Esophagus squamous epithelium (tissue), 5 donors: ENCODE measurements at regions not wholly inside any gene's neighbourhood (a gene's known extent, or its start where the extent isn't known, plus 50 kb on each side); places are given as distances from the start of the nearest gene placed in this dataset.
"Not testable (repeated sequence)": the region's sequence is repeated elsewhere in the genome, so short reads cannot be mapped to it uniquely, and the experiment has no call there.

Experiments
- DNase-seq: peaks from one replicate; lab custom pipeline; 2025; lab: John Stamatoyannopoulos, UW
- H3K27ac ChIP-seq, 4 donors: fragments of 200-600 bp; sonication (generic); one replicate each; pipeline ENCODE4 v1.5.1; 2016 to 2019; ENCODE audit warnings: mild to moderate bottlenecking in 1 of 4
- H3K27me3 ChIP-seq, 4 donors: fragments of 200-600 bp; sonication (generic); 1 replicate in 3 of 4; 2 replicates in 1 of 4; pipeline versions ENCODE4 v1.5.1 to v1.6.0; 2017 to 2021; ENCODE audit warnings: antibody characterized with exemption in 1 of 4
- H3K36me3 ChIP-seq, 3 donors: fragments of 200-600 bp; sonication (generic); one replicate each; pipeline ENCODE4 v1.5.1; 2016 to 2019
- H3K4me1 ChIP-seq, 3 donors: fragments of 200-600 bp; sonication (generic); one replicate each; pipeline ENCODE4 v1.5.1; 2017 to 2019
- H3K4me3 ChIP-seq, 4 donors: fragments of 200-600 bp; sonication (generic); 1 replicate in 3 of 4; 2 replicates in 1 of 4; pipeline ENCODE4 v1.5.1; 2016 to 2019; ENCODE audit warnings: mild to moderate bottlenecking in 2 of 4, moderate library complexity in 1 of 4
- H3K9me3 ChIP-seq, 3 donors: fragments of 200-600 bp; sonication (generic); one replicate each; pipeline ENCODE4 v1.5.1; 2016 to 2019
- POLR2A ChIP-seq, 4 donors: fragments of 450-650 bp; IDR thresholded peaks; one replicate each; pipeline ENCODE4 v1.6.1; 2017; ENCODE audit warnings: antibody characterized with exemption in 4 of 4, mild to moderate bottlenecking in 4 of 4, moderate library complexity in 3 of 4
- WGBS, 2 donors: methylation state at CpG; one replicate each; pipeline ENCODE4 v1.1.5; 2018; 5-methylcytosine and 5-hydroxymethylcytosine counted together
- intact Hi-C: fragments of 100-400 bp; cut with DNase I; formaldehyde crosslinking; loops from one replicate; pipeline ENCODE4 v1.15.0; 2022
- TF ChIP-seq, protein P1 (sequence below), 6 experiments: fragments of 450-650 bp in 4 of 6; fragments of 200-600 bp in 2 of 6; sonication (generic) in 2 of 6; IDR thresholded peaks; one replicate each; pipeline ENCODE4 v1.5.1; 2016 to 2019; ENCODE audit warnings: antibody characterized with exemption in 6 of 6, mild to moderate bottlenecking in 4 of 6, moderate library complexity in 4 of 6
- donor health status: DM: yes; HTN: yes; CAD: no.

DNA sequence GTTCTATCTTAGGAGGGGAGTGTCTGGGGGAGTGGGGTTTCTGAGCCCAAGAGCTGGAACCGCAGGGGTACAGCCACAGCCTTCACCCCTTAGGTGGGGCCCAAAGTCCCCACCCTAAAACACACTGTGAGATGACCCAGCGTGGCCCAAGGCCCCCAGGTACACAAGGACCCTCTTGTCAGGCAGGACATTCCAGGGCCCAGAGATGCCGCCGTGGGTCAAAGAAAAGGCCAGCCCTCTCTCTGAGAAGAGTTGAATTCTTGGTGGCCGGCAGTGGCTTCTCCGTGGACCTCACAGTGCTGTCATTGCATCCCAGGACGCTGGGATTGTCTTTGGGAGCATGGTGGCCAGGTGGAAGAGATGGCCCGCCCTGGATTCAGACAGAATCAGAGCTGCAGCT lies 176.3 kb upstream of the C1orf174 start:
- H3K27me3 ChIP-seq = peaks cover 0 to 44% (median 0%) of the 10 kb centered on the region in 4 donors
- DNase-seq = no peak
- WGBS, 2 donors = 70 to 89% methylated on average over 3 to 7 of the region's 8 CpGs
- no peak for TF ChIP-seq POLR2A (IDR thresholded peaks at IDR 0.05)
- TF ChIP-seq, protein P1, sequence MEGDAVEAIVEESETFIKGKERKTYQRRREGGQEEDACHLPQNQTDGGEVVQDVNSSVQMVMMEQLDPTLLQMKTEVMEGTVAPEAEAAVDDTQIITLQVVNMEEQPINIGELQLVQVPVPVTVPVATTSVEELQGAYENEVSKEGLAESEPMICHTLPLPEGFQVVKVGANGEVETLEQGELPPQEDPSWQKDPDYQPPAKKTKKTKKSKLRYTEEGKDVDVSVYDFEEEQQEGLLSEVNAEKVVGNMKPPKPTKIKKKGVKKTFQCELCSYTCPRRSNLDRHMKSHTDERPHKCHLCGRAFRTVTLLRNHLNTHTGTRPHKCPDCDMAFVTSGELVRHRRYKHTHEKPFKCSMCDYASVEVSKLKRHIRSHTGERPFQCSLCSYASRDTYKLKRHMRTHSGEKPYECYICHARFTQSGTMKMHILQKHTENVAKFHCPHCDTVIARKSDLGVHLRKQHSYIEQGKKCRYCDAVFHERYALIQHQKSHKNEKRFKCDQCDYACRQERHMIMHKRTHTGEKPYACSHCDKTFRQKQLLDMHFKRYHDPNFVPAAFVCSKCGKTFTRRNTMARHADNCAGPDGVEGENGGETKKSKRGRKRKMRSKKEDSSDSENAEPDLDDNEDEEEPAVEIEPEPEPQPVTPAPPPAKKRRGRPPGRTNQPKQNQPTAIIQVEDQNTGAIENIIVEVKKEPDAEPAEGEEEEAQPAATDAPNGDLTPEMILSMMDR (IDR thresholded peaks at IDR 0.05) = no peak
- intact Hi-C loops = no loop called here
- H3K36me3 ChIP-seq = no peaks in the 10 kb centered on the region
- H3K4me1 ChIP-seq = no peaks in the 10 kb centered on the region
- no peak overlapping the region for H3K27ac ChIP-seq
- no peaks in the 10 kb centered on the region for H3K9me3 ChIP-seq
- H3K4me3 ChIP-seq = no peak overlapping the region

- H3K36me3 ChIP-seq, intact Hi-C loops, H3K4me3 ChIP-seq, H3K27ac ChIP-seq, H3K9me3 ChIP-seq, H3K4me1 ChIP-seq, DNase-seq: not testable (repeated sequence)
- H3K27me3 ChIP-seq = peaks cover 0 to 37% (median 0%) of the 10 kb centered on the region in 4 donors
- WGBS, 2 donors = 73 to 83% methylated on average over 6 to 10 of the region's 24 CpGs
Observed at GRCh38 chr1:4078091-4078962, 178.3 kb upstream of the C1orf174 start.

GRCh38 chr1:4079815-4080214 lies 179.7 kb upstream of the C1orf174 start:
- Histone ChIP-seq H3K4me1 (peaks cover 0 to 7% (median 0%) of the 10 kb centered on the region in 3 donors), H3K27ac (no peak overlapping the region), H3K27me3 (peaks cover 0 to 30% (median 0%) of the 10 kb centered on the region in 4 donors), H3K36me3 (no peaks in the 10 kb centered on the region), H3K9me3 (no peaks in the 10 kb centered on the region), H3K4me3 (no peak overlapping the region)
- no peak for TF ChIP-seq POLR2A (IDR thresholded peaks at IDR 0.05)
- TF ChIP-seq, protein P1 (IDR thresholded peaks at IDR 0.05) = no peak
- intact Hi-C loops = no loop called here
- 67 to 68% methylated on average over 3 to 5 of the region's 5 CpGs for WGBS, 2 donors
- no peak for DNase-seq

DNA sequence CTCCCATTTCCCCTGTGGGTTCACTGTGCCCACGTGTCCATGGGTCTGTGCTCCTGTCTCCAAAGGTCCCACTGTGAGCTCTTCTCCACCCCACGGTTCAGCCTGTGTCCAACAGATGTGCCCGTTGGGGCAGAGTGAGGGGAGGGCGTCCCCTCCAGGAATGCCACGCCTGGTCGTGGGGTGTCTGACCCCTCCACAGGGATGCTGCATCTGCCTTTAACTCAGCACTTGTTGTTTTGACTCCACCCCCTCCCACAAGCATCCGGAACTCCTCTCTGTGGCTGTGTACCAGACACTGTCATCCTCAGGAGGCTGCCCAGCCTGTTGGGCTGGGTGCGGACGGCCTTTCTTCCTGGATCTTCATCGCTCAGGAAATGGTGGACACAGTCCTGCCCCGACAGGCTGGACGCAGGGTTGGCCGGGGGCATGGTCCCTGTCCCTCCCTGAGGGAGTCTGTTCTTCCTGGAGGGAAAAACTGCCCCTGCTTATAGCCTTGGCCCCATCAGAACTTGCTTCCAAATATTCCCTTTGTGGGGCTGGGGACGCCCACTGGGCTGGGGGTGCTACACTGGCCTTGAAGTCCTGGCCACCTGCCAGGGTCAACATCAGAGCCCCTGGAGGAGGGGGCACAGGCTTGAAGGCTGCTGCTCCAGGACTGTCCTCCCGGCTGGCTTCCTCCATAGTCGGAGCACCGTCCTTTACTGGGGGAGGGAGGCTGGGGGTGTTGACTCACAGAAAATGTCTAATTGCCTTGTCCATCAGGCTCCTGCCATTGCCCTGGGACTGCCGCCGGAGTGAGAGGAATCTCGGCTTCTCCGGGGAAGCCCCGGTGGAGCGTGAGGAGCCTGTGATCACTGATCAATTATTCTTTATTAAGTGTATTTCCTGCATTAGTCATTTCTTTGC lies 182.0 kb upstream of the C1orf174 start:
- WGBS, 2 donors = 56 to 62% methylated on average over 13 to 15 of the region's 23 CpGs
- Histone ChIP-seq H3K27me3 (peaks cover 0 to 17% (median 0%) of the 10 kb centered on the region in 4 donors), H3K9me3 (no peaks in the 10 kb centered on the region), H3K36me3 (no peaks in the 10 kb centered on the region), H3K27ac (no peak overlapping the region), H3K4me3 (no peak overlapping the region), H3K4me1 (peaks cover 0 to 7% (median 0%) of the 10 kb centered on the region in 3 donors)
- DNase-seq = no peak
- no peak for TF ChIP-seq POLR2A (IDR thresholded peaks at IDR 0.05)
- TF ChIP-seq, protein P1 (IDR thresholded peaks at IDR 0.05) = no peak
- intact Hi-C loops = no loop called here

GRCh38 chr1:4083231-4084047 lies 183.4 kb upstream of the C1orf174 start:
- no peaks in the 10 kb centered on the region for H3K36me3 ChIP-seq
- 30 to 32% methylated on average over 9 to 10 of the region's 18 CpGs for WGBS, 2 donors
- H3K27me3 ChIP-seq = peaks cover 0 to 17% (median 0%) of the 10 kb centered on the region in 4 donors
- TF ChIP-seq, protein P1 (IDR thresholded peaks at IDR 0.05) = no peak
- TF ChIP-seq POLR2A (IDR thresholded peaks at IDR 0.05) = no peak
- peaks cover 0 to 7% (median 0%) of the 10 kb centered on the region in 3 donors for H3K4me1 ChIP-seq
- DNase-seq = no peak
- no peak overlapping the region for H3K4me3 ChIP-seq
- H3K9me3 ChIP-seq = no peaks in the 10 kb centered on the region
- H3K27ac ChIP-seq = no peak overlapping the region
- intact Hi-C loops = no loop called here
